ENCODE measurements at regions not wholly inside any gene's neighbourhood (a gene's known extent, or its start where the extent isn't known, plus 50 kb on each side); places are given as distances from the start of the nearest gene placed in this dataset.

DNA sequence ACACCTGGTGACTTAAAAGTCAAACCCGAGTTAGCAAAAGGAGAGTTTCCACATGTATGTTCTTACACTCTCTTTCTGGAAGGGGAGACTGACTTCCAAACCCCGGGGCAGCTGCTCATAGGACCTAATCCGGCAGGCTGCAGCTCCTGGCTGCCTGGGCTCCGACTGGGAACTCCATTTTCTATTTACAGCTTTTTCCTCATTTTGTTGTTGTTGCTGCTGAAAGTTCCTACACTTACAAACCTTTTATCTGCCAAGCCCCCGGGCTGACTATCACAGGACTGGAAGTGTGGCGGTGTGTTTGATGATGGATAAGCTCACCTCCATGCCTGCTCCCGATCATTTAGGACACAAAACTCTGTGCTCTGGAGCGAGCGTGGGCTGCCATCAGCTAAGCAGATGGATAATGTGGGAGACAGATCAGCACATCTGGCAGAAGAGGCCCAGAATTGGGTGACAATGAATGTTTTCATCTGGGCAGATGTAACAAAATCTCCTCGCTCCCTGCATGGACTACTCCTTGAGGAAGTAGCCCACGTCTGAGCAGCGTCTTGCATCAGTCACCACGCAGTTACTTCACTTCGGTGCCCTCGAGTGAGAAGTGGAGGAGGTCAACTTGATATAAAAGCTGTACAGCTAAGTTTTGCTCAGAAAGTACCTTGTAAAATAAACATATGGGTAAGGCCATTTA is 114.4 kb upstream of the COPS8 start:
- DNase-seq (ENCODE audit: low read depth in 2 of 2), result no peak

DNA sequence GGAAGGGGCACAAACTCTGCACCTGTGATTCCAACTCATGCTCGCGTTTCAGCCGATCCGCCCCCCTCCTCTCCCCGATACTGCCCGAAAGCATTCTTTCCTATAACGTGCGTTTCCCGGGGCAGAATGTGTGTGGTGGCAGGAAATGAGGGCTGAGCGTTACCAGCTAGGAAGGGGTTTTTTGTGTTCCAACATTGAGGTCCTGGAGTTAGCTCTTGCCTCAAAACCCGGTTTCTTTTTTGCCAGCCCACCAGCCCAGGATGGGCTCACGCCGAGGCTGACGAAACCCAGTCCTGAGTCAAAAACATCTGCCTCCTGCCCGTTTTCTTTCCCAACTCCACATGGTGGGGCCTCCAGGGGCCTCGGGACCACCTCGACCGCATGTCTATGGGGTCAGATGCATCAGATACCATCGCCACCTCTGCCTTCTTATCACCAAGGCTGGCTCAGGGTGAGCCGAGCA is 113.7 kb upstream of the COPS8 start:
- no peak for DNase-seq (ENCODE audit: low read depth in 2 of 2)

DNA sequence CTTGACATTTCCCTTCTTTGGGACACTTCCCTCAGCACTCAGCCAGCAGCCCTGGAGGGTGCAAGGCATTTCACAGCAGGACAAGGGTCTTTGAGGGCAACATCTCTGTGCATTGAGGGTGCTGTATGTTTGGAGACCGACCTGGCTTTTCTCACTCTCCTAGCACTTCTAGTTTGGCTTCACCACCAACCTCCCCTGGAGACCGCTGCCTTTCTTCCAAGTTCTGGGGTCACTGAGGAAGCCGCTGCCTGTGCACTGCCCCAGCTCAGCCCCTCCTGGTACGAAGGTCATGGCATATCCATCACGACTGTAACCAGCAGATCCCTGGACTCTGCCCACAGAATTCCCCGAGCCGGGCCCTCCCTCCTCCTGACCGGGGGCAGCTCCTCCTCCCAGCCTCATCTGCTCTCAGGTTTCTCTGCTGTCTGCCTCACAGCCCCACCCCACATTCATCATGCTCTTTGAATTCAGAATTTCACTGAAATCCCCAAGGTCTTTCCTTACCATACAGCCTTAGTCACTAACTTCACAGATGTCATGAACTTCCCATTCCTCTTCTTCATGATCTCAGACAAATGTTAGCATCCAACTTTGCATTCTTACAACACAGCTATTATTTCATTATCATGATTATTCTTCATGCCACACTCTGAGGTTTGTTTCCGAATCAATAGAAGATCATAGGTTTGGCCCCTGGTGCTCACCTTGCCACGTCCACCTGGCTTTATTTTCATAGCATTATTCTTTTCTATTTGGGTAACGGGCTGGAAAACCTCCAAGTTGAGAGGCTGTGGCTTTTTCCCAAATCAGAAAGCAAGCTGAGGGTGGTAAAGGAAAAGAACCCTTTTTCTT is 113.0 kb upstream of the COPS8 start:
- peak; percentile 85 to 88 for DNase-seq (ENCODE audit: low read depth in 2 of 2)

DNA sequence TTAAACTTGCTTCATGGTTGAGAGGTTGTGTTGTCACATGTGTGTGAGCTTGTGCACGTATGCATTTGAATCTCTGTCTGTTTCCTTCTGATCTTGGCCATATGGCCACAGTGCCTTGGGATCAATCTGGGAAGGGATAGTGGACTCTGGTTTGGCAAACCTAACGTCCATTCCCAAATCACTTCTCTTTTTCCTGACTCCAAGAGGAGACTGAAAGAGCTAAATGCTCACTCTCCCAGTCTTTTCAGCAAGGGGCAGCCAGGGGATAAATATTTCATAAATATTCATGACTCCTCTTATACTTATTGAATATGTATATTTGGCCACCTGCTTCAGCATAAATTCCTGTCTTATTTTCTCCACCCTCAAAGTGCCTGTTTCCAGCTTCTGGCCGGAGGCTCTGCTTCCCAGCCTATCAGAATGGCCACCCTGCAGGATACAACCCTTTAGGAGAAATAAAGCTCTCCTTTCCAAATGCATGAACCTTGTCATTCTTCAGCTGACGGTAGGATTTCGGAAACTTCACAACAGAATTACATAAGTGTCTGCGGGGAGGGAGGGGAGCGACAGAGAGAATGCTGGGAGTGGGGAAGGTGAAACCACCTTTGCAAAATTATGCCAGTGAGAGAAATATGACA is 112.2 kb upstream of the COPS8 start:
- no peak for DNase-seq (ENCODE audit: low read depth in 2 of 2)

DNA sequence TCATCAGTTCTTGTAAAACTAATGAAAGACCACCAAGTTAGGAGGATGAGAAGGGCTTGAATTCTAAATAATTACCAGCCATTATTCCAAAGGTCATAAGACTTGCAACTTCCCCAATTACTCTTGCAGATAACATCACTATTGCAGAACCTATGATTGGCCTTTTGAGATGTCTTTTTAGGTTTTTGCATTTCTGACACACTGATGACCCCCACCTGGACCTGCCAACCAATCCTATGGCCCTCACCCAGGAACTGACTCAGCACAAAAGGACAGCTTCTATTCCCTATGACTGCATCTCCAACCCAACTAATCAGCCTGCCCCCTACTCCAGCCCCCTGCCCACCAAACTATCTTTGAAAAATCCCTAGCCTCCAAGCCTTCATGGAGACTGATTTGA is 111.5 kb upstream of the COPS8 start:
- no peak for DNase-seq (ENCODE audit: low read depth in 2 of 2)

DNA sequence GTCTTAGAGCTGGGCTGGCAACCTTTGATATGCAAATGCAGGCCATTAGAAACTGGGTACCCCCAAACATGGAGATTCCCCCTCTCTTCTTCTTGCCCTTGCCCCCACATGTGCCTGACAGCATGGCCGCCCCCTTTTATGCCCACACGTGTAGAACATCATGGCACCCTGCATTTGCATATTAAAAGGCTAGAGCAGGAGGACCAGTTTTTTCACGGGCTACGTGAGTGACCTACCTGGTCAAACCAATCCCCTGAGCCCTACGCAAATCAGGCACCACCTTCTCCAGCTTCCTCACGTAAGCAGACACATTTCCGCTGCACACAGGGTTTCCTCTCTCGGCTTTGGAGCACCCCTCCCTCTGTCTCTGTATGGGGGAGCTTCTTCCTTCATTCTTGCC is 110.9 kb upstream of the COPS8 start:
- DNase-seq (ENCODE audit: low read depth in 2 of 2), result no peak

DNA sequence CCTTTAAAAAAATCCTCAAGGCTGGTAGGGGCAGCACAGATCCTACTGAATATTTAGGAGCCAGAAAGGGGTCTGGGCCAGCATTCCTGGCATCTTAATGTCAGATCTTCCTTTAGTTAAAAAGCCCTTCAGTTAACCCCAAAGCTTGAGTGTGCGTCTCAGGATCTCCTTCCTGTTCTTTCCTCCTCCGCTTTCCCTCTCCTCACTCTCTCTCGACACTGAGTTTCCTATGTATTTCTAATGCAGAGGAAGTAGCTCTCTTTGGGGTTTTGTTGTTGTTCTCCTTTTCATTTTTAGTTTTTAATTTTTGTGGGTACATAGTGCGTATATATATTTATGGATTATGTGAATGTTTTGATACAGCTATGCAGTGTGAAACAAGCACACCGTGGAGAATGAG is 109.9 kb upstream of the COPS8 start:
- no peak for DNase-seq (ENCODE audit: low read depth in 2 of 2)

DNA sequence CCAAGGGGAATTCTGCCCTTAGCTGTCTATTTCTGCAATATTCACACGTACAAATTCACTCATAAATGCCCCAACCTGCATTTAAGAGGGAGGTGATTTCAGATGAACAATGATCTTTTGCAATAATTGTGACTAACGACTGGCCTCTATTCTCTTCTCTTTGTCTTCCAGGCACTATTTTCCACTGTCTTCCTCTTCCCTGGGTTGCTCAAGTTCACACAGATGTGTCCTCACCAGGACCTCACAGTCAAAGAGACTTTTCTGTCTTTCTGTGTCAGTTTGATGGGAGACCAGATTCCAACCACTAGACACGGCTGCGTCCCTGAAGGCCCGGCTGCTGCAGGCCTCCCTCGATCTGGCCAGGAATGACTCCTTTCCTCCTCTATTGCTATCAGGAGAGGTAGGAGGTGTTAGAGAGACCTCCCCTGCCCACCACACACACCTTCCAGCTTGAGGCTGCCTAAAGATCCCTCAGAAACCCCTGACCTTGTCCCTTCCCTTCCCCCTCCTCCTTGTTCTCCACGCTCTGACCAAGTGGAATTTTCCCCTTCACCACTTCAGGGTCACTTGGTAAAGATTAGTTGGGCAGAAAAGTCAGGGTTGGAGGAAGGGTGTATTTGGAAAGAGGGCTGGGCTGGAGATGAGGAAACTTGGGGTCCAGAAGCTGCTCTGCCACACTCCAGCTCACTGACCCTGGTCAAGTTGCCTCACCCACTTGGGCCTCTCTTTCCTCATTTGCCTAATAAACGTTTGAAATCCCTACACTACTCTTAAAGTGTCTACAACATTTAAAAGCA is 109.2 kb upstream of the COPS8 start:
- no peak for DNase-seq (ENCODE audit: low read depth in 2 of 2)

DNA sequence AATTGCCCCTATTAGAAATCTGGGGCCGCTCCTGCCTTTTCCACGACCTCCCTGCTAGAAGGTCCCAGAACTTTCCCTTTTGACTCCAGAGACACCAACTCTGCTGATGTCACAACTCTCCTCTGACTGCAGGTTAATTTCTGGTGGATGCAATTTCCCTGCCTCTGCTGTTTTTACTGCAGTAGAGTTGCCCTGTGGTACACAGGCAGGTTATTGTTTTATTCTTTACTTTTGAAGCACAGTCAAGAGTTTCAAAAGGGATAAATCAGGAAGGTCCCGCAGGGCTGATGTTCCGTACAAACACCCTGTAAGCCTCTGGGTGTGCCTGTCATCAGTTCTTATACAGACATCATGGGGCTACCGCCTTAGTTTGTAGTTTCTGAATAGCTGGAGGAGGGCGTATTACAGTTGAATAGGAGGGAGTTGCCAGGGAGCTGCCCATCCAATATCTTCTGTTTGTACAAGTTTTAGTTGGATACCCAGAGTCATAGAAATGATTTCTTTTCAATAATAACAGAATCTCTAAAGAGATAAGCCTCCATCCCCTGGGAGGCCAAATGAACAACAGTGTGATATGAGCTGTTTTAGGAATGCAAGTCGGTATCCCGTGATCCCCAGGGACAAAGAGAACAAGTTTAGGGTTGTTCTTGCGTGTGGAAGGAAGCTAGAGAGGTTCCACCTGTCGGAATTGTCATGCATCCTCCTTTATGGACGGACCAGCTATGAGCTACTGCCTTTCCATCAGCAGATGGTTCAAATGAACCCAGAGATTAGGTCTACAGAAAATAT is 108.4 kb upstream of the COPS8 start:
- no peak for DNase-seq (ENCODE audit: low read depth in 2 of 2)

DNA sequence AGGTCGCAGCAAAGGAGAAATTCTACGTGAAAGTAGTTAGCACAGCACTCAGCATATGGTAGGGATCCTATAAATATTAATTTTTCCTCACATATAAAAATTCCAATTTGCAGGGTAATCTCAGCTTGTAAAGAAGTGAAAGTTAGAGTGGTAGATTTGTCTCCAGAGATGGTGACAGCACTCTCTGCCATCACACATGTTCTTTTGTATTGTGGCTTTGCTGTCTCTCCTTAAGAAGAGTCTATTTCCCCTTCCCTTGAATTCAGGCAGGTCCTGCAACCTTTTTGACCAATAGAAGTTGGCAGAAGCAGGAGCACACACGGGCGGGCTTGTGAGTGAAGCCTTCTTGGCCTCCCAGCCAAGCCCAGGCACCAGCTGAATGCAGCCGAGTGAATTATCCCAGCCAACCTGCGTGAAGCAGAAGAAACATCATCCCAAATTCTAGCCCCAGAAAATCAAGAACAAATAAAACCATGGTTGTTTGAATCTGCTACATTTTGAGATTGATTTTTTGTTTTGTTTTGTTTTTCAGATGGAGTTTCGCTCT is 107.8 kb upstream of the COPS8 start:
- DNase-seq (ENCODE audit: low read depth in 2 of 2), result no peak

DNA sequence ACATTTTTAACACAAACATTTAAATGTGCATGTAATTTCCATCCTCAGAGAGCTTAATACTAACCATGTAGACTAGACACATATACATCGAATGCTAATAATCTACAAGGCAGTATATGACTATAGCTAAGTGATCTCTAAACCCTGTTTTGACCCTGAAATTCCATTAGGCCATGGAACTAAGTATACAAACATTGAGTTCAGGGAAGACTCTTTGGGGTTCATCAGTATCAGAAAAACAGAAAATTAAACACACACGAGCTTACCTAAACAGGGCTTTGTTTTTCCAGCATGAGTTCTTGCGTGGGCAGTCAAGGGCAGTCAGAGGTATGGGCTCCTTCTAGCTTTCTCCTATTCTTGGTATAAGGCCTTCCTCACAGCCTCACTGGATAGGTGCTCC is 106.0 kb upstream of the COPS8 start:
- DNase-seq (ENCODE audit: low read depth in 2 of 2), result no peak

DNA sequence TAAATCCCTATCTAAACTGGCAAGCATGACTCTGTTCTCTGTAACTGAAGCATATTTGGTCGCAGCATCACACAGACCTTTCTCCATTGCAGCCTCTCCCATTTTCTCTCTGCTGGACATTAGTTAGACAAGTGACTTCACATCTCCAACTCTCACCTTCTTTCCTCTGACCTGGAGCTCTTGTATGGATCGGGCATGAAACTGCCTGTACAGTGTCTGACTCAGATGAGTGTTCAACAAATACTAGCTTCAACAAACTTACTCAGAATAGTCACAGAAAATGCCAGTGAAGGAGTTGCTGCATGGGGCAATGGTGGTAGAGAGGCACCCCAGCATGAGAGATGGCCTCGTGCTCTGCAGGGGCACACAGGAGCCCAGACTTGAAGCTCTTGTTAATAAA is 104.7 kb upstream of the COPS8 start:
- DNase-seq (ENCODE audit: low read depth in 2 of 2), result no peak

DNA sequence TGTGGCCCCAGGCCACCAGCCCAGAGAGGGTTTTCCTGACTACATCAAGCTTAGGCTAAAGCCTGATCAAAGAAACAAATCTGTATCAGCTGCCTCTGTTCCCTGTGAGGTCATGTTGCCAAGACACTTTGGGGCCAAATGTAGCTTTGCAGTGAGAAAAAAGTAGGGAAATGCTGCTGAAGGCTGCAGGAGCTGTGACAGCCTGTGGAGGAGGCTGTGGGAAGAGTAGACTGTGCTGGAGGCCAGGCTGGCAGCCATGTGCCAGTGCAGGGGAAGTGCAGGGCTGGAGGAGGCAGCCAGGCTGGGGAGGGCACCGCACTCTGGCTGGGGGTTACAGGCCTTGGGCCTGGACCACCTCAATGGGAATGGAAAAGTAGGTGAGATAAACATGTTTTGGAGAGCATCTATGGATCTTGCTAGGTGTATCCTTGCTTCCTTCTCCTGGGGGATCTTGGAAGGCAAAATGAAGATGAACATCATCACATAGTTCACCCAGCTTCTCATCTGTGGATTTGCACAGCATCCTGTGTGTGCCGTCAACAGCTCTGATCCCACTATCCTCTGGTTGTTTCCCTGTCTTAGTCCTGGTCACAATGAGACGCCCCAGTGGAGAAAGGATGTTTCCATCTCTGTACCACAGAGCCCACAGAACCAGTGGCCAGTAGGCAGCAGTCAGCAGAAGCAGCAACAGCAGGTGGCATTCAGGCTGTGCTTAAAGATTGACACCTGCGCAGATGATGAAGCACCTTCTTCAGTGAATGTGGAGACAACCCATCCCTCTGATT is 103.8 kb upstream of the COPS8 start:
- DNase-seq (ENCODE audit: low read depth in 2 of 2), result no peak

DNA sequence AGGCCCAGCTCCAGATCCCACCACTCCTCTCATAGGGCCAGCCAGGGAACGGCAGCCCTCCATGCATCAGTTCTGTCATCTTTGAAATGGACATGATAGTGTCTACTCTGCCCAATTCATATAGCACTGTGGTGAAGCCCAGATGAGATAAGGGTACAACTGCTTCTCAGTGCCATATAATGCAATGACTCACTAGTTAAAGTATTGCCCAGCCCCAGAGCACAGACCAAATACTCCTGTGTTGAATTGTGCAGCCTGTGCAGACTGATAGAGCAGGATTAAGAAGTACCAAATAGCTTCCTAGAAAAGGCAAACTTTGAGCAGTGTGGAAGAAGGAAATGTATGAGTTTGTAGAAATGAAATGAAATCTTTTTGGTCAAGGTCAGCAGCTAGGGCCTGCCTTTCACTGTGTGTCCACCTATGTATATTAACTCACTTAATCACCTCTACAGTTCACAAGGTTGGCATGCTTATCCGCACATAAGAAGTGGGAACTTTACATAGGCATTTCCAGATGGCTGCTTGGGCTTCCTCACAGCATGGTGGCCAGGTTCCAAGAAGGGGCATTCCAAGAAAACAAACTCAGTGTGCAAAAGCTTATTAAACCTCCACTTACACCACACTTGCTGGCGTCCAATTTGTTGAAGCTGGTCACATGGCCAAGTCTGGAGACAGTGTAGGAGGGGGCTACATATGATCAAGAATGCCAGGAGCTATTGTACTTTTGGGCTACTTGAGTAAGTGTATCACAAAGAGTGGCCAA is 102.8 kb upstream of the COPS8 start:
- no peak for DNase-seq (ENCODE audit: low read depth in 2 of 2)

DNA sequence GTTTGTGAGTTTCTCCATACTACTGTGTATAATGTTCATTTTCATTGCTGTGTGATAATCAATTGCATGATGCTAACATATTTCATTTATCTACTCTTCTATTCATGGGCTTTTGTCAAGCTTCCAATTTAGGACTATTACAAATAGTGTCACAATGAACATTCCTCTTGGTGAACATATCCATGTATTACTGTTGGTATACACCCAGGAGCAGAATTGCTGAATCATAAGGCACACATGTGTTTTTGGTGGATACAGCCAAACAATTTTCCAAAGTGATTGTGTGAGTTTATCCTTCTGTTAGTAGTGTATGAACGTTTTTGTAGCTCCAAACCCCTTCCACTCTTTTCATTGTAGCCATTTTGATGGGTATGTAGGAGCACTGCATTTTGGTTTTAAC is 101.6 kb upstream of the COPS8 start:
- DNase-seq (ENCODE audit: low read depth in 2 of 2), result no peak

DNA sequence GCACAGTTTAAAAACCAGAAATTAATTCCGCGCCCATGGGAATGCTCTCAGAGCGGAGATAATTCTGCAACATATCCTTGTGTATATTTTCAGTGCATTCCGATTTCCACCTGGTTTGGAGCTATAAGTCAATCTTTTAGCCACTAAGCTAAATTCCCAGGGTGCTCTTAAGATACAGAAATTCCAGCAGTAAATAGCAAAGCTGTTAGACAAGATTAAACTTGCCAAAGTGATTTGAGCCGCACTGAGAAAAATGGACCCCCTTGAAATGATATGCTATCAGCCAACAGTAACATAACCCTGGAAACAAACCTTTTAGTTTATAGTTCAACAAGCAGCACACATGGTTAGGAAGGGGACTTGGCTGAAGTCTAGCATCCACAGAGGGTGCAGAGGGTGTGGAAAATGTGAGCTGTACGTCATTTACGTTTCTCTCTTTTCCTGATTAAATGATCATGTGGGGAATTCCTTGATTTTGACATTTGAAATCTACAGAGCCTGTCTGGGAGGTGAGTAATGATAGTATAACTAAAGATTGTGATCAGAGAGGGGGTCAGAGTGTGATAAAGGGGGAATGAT is 99.8 kb upstream of the COPS8 start:
- no peak for DNase-seq (ENCODE audit: low read depth in 2 of 2)

DNA sequence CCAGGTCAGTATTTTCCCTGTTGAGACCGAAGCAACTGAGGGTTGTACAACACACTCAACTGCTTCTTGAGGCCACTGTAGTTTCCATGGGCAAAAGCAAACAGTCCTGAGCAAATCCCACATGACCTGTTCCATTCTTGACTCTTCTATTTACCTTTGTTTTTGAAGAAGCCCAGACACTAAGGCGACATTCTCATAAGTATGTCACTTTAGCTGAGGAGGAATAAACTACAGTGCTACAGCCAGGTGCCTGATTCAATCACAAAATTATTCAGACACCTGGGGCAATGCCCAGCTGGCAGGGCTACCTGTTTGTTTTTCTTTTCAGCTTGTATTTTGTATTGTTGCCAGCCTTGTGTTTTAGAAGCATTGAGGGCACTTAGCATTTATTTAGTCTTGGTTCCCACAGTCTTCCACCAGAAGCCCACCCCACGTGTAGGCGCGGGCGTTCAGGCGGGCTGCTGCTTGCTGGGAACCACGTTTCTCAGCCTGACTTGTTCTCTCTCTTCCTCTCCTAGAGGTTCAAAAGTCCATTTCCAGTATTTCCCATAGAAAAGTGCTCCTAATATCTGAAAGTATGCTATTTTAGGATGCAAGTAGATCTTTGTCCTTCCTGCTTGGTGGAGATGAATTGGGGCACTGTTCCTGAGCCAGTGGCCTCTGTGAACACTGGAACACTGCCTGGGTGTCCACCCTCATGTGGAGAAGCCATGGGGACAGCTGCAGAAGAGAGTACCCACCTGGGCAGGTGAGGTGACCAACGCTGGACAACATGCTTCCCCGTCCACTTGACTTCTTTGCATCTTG is 99.0 kb upstream of the COPS8 start:
- DNase-seq (ENCODE audit: low read depth in 2 of 2), result no peak

DNA sequence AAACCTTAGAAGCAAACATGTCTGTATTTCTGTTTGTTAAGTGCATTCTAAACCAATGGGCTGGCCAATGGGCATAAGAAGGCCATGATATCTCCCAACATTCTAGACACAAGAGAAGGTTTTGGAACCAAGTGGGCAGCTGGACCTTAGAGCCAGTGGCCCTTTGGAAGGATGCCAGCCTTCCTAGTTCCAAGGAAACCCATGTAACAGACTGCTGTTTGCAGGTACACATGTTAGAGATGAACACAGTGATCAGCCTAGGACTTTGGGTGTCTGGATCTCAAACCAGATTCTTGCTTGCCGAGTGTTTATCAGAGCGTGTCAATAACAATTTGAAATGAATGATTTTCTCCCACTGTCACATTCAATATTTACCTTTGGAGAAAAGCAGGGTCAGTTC is 97.5 kb upstream of the COPS8 start:
- no peak for DNase-seq (ENCODE audit: low read depth in 2 of 2)

Measured in fibroblast of skin of left biceps (primary cell).